HG02759 (cell line): ENCODE measurements at regions not wholly inside any gene's neighbourhood (a gene's known extent, or its start where the extent isn't known, plus 50 kb on each side); places are given as distances from the start of the nearest gene placed in this dataset.
"Not testable (repeated sequence)": the region's sequence is repeated elsewhere in the genome, so short reads cannot be mapped to it uniquely, and the experiment has no call there.

ENCODE experiments used
- ATAC-seq: cut with Tn5 transposase; IDR thresholded peaks from one replicate; pipeline ENCODE4 v1.9.1; 2021; ENCODE audit warnings: mild to moderate bottlenecking, moderate library complexity; ENCODE audit not compliant: unreplicated experiment

- not testable (repeated sequence) for ATAC-seq
Measured at GRCh38 chr16:22572331-22573224, 61.9 kb downstream of the NPIPB5 start.

GRCh38 chr16:22573225-22573530 is 62.5 kb downstream of the NPIPB5 start:
- ATAC-seq, result peak; percentile 83

- ATAC-seq, result not testable (repeated sequence)
Measured at GRCh38 chr16:22576506-22576905, 65.8 kb downstream of the NPIPB5 start.

- ATAC-seq, result not testable (repeated sequence)
Measured at GRCh38 chr16:22583195-22583594, 72.5 kb downstream of the NPIPB5 start.

- ATAC-seq, result not testable (repeated sequence)
Measured at GRCh38 chr16:22584459-22584858, 73.8 kb downstream of the NPIPB5 start.

- ATAC-seq, result not testable (repeated sequence)
Measured at GRCh38 chr16:22584941-22585340, 74.2 kb downstream of the NPIPB5 start.

- not testable (repeated sequence) for ATAC-seq
Measured at GRCh38 chr16:22585431-22585830, 74.7 kb downstream of the NPIPB5 start.

GRCh38 chr16:22586732-22587131 is 76.0 kb downstream of the NPIPB5 start:
- ATAC-seq, result not testable (repeated sequence)

GRCh38 chr16:22589757-22590156 is 79.1 kb downstream of the NPIPB5 start:
- not testable (repeated sequence) for ATAC-seq

GRCh38 chr16:22596445-22597045 is 85.9 kb downstream of the NPIPB5 start:
- ATAC-seq, result not testable (repeated sequence)

- ATAC-seq, result not testable (repeated sequence)
Measured at GRCh38 chr16:22603744-22604143, 93.1 kb downstream of the NPIPB5 start.

GRCh38 chr16:22606619-22607018 is 95.9 kb downstream of the NPIPB5 start:
- ATAC-seq, result peak; percentile 75

- not testable (repeated sequence) for ATAC-seq
Measured at GRCh38 chr16:22609798-22610197, 99.1 kb downstream of the NPIPB5 start.

- not testable (repeated sequence) for ATAC-seq
Measured at GRCh38 chr16:22611128-22611527, 100.4 kb downstream of the NPIPB5 start.

- ATAC-seq, result no peak
Measured at GRCh38 chr16:22614271-22614947, 103.7 kb downstream of the NPIPB5 start.

GRCh38 chr16:22618842-22619241 is 108.2 kb downstream of the NPIPB5 start:
- ATAC-seq, result no peak

- ATAC-seq, result no peak
Measured at GRCh38 chr16:22621586-22622155, 111.0 kb downstream of the NPIPB5 start.

- ATAC-seq, result no peak
Measured at GRCh38 chr16:22622703-22623102, 112.0 kb downstream of the NPIPB5 start.

- no peak for ATAC-seq
Measured at GRCh38 chr16:22623351-22623781, 112.7 kb downstream of the NPIPB5 start.

GRCh38 chr16:22624038-22624799 is 113.5 kb downstream of the NPIPB5 start:
- no peak for ATAC-seq
